SU-DHL-6 (cell line): ENCODE measurements at regions not wholly inside any gene's neighbourhood (a gene's known extent, or its start where the extent isn't known, plus 50 kb on each side); places are given as distances from the start of the nearest gene placed in this dataset.

Source experiments
- CTCF ChIP-seq: fragments of 200-600 bp; sonication (generic); IDR thresholded peaks from one replicate; pipeline ENCODE4 v1.5.1; 2017; ENCODE audit warnings: antibody characterized with exemption, mild to moderate bottlenecking, low read length, moderate library complexity; ENCODE audit not compliant: insufficient read depth, poor library complexity, severe bottlenecking
- EZH2phosphoT487 ChIP-seq: fragments of 200-600 bp; sonication (generic), shearing (Covaris generic); conservative IDR thresholded peaks from 2 replicates; pipeline ENCODE4 v1.6.1; 2018; ENCODE audit warnings: mild to moderate bottlenecking, antibody characterized with exemption, low read length, moderate library complexity, mixed read lengths

- TF ChIP-seq CTCF (no peak), EZH2phosphoT487 (no peak)
These were observed 587.0 kb upstream of the ADAMTS16 start for GRCh38 chr5:4553130-4553529.
